CD4-positive, alpha-beta T cell treated with Interleukin-2 at 100 ng/mL for 4 hours (primary cell): ENCODE measurements at regions not wholly inside any gene's neighbourhood (a gene's known extent, or its start where the extent isn't known, plus 50 kb on each side); places are given as distances from the start of the nearest gene placed in this dataset.

Experiments
- DNase-seq: peaks from one replicate; pipeline ENCODE4 v3.0.0-alpha.2; 2020; ENCODE audit warnings: low spot score

GRCh38 chr10:9645404-9645803 lies 1372.3 kb upstream of the CELF2 start:
- DNase-seq: no peak

- DNase-seq: no peak
Measured at GRCh38 chr10:9645928-9646600, 1371.6 kb upstream of the CELF2 start.

GRCh38 chr10:9654261-9654660 lies 1363.4 kb upstream of the CELF2 start:
- DNase-seq: no peak

GRCh38 chr10:9656386-9656785 lies 1361.3 kb upstream of the CELF2 start:
- DNase-seq: no peak

GRCh38 chr10:9656996-9657395 lies 1360.7 kb upstream of the CELF2 start:
- DNase-seq: no peak

- no peak for DNase-seq
Measured at GRCh38 chr10:9657530-9657929, 1360.1 kb upstream of the CELF2 start.

- no peak for DNase-seq
Measured at GRCh38 chr10:9668411-9668810, 1349.3 kb upstream of the CELF2 start.

- no peak for DNase-seq
Measured at GRCh38 chr10:9670911-9671310, 1346.8 kb upstream of the CELF2 start.

- no peak for DNase-seq
Measured at GRCh38 chr10:9681655-9682054, 1336.0 kb upstream of the CELF2 start.

GRCh38 chr10:9682802-9683201 lies 1334.9 kb upstream of the CELF2 start:
- no peak for DNase-seq

GRCh38 chr10:9684186-9684585 lies 1333.5 kb upstream of the CELF2 start:
- no peak for DNase-seq

GRCh38 chr10:9685596-9685995 lies 1332.1 kb upstream of the CELF2 start:
- DNase-seq: no peak

- DNase-seq: no peak
Measured at GRCh38 chr10:9688711-9689110, 1329.0 kb upstream of the CELF2 start.

GRCh38 chr10:9707216-9707615 lies 1310.5 kb upstream of the CELF2 start:
- DNase-seq: no peak

- DNase-seq: no peak
Measured at GRCh38 chr10:9709849-9710248, 1307.8 kb upstream of the CELF2 start.

- DNase-seq: no peak
Measured at GRCh38 chr10:9712393-9712792, 1305.3 kb upstream of the CELF2 start.

- no peak for DNase-seq
Measured at GRCh38 chr10:9719246-9719645, 1298.4 kb upstream of the CELF2 start.

- DNase-seq: no peak
Measured at GRCh38 chr10:9733766-9734165, 1283.9 kb upstream of the CELF2 start.

- no peak for DNase-seq
Measured at GRCh38 chr10:9734218-9734617, 1283.5 kb upstream of the CELF2 start.

- DNase-seq: no peak
Measured at GRCh38 chr10:9735731-9736130, 1281.9 kb upstream of the CELF2 start.

GRCh38 chr10:9743639-9744038 lies 1274.0 kb upstream of the CELF2 start:
- no peak for DNase-seq

- no peak for DNase-seq
Measured at GRCh38 chr10:9745158-9745557, 1272.5 kb upstream of the CELF2 start.

GRCh38 chr10:9757176-9757575 lies 1260.5 kb upstream of the CELF2 start:
- no peak for DNase-seq

GRCh38 chr10:9759596-9759995 lies 1258.1 kb upstream of the CELF2 start:
- no peak for DNase-seq
